NCI-H460 (cell line): ENCODE measurements at regions not wholly inside any gene's neighbourhood (a gene's known extent, or its start where the extent isn't known, plus 50 kb on each side); places are given as distances from the start of the nearest gene placed in this dataset.
"Not testable (repeated sequence)": the region's sequence is repeated elsewhere in the genome, so short reads cannot be mapped to it uniquely, and the experiment has no call there.

Source experiments
- DNase-seq: peaks from one replicate; pipeline ENCODE4 v3.0.0-alpha.2; 2016; ENCODE audit warnings: low read depth; ENCODE audit errors: extremely low read depth

GRCh38 chrX:43188296-43188695, 410.3 kb upstream of the PPP1R2C start:
- DNase-seq: no peak

GRCh38 chrX:43211570-43211969, 433.6 kb upstream of the PPP1R2C start:
- no peak for DNase-seq

GRCh38 chrX:43218198-43218597, 437.9 kb upstream of the MAOA start:
- no peak for DNase-seq

DNA sequence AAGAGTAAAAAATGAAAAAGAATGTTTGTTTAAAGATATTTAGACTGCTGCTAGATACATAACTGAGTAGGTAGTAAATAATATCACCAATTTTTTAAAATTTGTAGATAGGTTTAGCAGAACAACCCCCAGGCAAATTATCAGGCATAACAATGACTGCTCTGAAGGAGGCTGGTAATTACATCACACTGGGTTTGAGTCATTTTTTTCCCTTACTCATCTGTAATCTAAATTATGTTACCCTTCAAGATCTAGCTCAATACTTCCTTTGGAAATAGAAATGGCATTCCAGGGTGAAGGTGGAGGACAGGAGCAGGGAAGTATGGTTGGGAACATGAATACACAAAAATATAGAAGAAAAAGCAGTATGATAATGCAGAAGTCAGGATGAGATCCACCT, 431.6 kb upstream of the MAOA start:
- DNase-seq: no peak

GRCh38 chrX:43225626-43226328, 430.3 kb upstream of the MAOA start:
- no peak for DNase-seq

DNA sequence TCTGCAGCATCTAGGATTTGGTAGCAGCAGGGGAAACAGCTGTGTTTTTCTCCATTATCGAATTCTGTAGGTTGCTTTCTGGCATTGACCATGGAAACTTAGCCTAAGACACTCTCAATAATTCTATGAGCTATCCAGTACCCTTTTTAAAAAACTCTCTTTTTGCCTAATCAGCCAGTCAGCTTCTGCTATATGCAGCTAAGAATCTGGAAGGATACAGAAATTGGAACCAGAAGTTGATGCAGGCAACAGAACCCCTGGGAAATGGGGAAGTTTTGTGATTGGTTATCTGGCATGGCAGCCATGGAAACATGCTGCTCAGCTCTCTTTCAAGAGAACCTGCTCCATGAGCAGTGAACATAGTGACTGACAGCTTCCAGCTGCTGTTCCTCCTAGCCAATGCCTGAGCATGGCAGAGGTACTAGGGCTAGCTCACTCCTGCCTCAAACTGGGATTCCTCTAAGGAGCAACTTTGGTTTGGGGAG, 417.6 kb upstream of the MAOA start:
- DNase-seq: no peak

DNA sequence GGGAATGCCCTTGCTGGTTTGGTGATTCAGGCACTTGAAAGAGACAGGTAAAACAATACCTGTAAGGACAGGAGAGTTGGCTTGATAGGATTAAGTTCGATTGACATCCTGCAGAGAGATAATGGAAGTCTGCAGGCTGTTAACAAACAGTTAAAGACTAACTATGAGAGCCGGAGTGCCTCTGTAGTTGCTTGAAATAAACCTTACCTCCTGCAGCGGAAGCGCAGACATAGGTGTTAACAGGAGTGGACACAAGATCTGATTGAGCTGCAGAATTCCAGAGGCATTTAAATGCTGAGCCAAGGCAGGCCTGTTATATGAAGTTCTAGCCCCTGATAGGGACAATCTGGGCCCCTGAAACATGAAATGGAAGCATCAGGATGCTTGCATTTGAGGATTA, 416.7 kb upstream of the MAOA start:
- DNase-seq: no peak

DNA sequence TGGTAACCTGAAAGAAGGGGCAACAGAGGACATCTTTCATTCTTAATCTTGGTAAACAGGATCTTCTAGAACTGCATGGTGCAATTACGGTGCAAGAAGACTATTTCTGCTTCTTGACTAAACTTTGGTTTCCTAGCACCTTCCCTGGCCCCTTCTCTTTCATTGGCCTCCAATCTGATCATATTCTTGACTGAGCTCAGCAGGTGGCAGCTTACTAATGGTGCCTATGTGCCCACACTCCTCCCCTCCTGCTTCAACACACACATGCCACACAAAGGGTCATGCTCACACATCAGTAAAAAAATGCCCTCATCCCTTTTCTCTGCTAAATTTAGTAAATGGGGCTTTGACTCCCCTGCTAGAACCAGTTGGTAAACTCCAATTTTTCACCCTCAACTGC, 400.5 kb upstream of the MAOA start:
- DNase-seq: no peak

- no peak for DNase-seq
These were observed 389.6 kb upstream of the MAOA start for GRCh38 chrX:43266487-43266886.

DNA sequence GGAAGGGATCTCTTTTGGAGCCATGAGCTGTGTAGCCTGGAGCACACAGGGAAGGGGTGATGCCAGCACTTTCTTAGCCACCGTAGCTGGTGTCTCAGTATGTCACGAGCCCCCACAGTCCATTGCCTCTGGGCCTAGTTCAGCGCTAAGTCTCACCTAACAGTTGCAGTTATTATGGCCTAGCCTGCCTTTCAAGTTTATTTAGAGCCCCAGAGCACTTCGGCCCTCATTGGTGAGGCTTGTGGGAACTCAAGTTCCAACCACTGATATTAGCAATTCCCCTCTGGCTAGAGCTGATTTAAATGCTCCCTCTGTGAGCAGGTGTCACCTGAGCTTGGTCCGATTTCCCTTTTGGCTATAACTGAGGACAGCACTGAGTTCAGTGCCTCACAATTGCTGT, 388.4 kb upstream of the MAOA start:
- DNase-seq: no peak

- no peak for DNase-seq
These were observed 386.9 kb upstream of the MAOA start for GRCh38 chrX:43269201-43269600.

DNA sequence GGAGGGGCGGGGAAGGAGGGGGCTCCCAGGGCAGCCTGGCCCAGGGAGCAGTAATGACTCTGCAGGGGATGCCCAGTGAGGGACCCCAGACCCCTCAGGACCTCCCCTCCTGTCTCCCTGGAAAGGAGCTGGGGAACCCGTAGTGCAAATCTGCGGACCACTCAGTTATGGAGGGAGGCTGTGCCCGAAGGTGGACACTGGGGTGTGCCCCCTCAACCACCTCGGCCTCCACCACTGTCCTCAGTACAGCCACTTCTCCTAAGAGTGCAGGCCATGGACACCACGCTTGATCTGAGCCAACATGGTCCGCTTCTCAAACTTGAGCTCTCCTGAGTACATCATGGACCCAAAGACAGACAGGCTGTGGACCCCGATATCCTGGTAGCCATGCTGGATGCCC, 378.2 kb upstream of the MAOA start:
- no peak for DNase-seq

DNA sequence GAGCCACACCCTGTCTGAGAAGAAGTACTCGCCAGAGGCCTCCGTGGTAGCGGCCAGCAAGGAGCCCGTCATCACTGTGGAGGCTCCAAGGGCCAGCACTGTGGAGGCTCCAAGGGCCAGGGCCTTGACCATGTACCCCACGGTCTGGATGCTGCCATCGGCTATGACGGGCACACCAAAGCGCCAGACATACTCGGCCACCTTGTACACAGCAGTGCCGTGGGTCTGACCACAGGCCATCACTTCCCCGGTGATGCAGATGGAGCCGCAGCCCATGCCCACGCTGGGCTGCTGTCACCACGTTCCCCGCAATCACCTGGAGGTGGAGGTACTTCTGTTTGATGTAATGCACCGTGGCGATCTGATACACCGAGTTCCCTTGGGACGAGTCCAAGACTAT, 377.7 kb upstream of the MAOA start:
- no peak for DNase-seq

DNA sequence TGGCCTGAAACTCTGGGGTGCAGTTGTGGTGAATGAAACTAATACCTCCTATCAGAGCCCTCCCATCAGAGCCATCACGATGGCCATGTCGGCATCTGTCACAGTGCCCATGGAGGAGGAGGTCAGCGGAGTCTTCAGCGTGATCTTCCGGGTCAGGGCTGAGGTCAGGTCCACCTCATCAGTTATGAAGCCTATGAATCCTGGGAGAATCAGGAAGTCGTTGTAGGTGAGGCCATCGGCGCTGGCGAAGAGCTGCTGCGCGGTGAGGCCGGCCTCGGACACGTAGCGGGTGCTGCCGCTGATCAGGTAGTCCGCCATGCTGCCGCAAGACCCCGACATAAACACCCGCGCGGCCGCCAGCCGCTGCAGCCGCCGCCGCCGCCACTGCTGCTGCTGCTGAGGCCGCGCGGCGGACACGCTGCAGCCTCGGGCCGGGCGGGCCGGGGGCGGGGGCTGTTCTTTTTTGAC, 376.7 kb upstream of the MAOA start:
- no peak for DNase-seq

GRCh38 chrX:43283187-43283586, 372.9 kb upstream of the MAOA start:
- no peak for DNase-seq

GRCh38 chrX:43311625-43312024, 344.5 kb upstream of the MAOA start:
- not testable (repeated sequence) for DNase-seq

- peak; percentile 1 for DNase-seq
These were observed 343.1 kb upstream of the MAOA start for GRCh38 chrX:43313035-43313434.

DNA sequence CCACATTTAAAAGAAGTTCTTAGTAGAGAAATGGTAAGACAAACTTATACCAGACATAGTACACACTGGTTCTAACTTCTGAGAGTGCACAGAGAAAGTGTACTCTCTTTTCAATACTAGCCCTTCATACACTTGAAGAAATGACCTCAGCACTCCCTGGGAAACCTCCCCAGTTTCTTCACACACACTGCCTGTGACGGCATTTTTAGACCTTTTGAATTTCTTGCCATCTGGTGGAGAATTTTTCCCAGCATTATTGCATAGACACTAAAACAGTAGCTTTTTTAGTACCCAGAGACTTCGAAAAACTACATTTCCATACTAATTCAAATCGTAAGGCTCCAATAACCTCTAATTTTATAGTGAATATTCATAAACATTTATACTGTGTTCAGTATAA, 341.6 kb upstream of the MAOA start:
- DNase-seq: no peak

DNA sequence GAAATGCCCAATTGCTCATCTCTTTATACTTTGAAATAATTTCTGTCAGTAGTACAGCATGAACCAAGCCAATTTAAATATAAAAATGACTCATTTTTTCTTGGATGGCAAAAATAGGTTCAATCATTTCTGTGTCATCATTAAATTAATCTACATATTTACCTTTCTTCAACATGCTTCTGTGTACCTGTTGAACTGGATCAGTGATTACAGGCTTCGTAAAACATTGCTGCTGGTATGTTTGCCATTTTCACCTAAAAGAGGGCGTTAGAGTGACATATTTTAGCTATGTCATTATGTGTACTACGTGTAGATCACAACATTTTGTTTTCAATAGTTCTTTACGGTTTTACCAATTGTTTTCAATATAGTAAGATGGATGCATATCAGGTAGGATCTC, 340.5 kb upstream of the MAOA start:
- DNase-seq: no peak

DNA sequence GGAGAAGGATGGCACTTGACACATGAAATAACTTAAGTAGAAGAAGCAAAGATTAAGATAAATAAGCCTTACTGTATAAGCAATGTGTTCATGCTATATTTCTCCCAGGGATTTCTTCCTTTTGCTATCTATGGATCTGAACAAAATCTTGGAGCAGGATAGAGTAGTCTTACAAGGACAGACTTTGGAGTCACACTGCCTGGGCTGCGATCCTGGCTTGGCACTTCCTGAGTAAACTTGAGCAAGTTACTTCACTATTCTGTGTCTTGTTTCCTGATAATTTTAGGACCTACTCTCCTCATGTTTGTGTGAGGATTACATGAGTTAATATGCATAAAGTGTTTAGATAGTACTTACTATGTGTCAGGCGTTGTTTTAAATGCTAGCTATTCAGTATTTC, 340.0 kb upstream of the MAOA start:
- DNase-seq: no peak

DNA sequence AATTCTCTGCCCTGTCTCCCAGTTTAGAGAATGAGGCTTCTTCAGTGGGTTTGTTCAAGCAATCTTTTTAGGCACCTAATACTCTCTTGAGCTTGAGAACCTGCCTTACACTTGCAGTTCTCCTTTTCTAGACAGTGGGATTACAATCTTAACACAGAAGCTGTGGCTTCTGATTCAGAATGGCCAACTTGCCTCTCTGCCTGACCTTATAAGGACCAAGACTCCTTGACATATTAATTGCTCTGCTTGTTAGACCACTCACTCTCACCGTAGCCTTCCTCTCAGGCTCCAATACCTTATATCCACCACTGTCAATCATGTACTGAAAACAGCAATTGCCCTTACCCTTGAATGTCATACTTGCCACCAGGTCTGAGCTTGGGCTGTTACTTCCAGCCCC, 338.7 kb upstream of the MAOA start:
- DNase-seq: no peak

DNA sequence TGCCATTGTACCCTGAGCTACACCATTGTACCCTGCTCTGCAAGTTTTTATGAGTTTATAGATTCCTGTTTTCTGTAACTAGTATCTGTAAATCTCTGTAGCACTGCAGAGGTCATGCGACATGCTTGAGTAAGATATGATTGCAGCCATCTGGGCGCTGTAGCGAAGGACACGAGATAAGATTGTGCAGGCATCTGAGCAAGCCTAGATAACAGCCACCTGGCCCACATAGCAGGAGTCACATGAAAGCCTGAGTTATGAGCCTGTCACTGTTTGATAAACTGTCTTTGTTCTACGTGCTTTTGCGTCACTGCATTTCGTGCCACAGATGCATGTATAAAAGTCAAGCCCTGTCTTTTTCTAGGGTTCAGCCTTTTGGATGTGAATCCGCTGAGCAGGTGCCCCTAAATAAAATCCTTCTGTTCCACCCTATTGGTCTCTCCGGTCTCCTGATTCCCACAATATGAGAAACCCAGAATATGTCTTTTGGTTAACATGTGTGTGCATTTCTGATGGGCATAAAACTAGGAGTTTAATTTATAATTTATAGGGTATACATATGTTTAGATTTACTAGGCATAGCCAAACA, 327.6 kb upstream of the MAOA start:
- DNase-seq: no peak

GRCh38 chrX:43333543-43333942, 322.6 kb upstream of the MAOA start:
- DNase-seq: no peak
